ENCODE measurements at regions not wholly inside any gene's neighbourhood (a gene's known extent, or its start where the extent isn't known, plus 50 kb on each side); places are given as distances from the start of the nearest gene placed in this dataset.

DNA sequence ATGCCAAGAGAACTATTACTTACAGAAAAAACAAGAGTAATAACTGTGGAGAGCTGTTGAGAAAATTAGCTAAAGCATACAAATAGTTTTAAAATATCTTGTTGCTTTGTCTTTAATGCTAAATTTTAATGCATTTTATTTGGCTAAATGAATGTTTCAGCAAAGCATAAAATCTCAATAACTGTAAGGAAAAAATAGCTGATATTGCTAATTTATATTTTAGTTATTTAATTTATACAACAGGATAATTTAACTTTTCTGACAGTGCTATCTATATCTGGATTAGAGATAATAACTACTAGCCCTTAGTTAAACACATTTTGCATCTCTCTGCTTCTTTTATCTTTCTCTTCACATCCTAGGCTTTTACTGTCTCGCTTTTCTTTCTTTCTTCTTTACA, 1014.9 kb upstream of the COX7C start:
- Histone ChIP-seq H3K9me3 (replicated peaks; ENCODE audit: control insufficient read depth, insufficient read depth, low read length) (no peaks in the 10 kb centered on the region), H3K36me3 (ENCODE audit: control insufficient read depth in 2 of 2, insufficient read depth in 2 of 2, low read length in 1 of 2) (no peaks in the 10 kb centered on the region), H3K79me2 (ENCODE audit: control insufficient read depth, insufficient read depth, low read length) (no peaks in the 10 kb centered on the region), H3K27ac (ENCODE audit: control insufficient read depth, insufficient read depth) (no peak overlapping the region), H3K4me1 (ENCODE audit: control insufficient read depth, insufficient read depth, low read length) (no peaks in the 10 kb centered on the region), H3K9ac (ENCODE audit: control insufficient read depth, insufficient read depth, low read length) (no peak overlapping the region), H3K4me2 (ENCODE audit: control insufficient read depth, insufficient read depth) (no peak overlapping the region), H3K27me3 (replicated peaks in 1 of 2; ENCODE audit: control insufficient read depth in 2 of 2, insufficient read depth in 2 of 2, low read length in 1 of 2) (no peaks in the 10 kb centered on the region), H2AFZ (ENCODE audit: control insufficient read depth, low read depth, low read length) (no peak overlapping the region), H3K4me3 (no peak overlapping the region), H4K20me1 (ENCODE audit: control insufficient read depth, insufficient read depth) (no peaks in the 10 kb centered on the region)
- intact Hi-C loops (cut with micrococcal nuclease; ENCODE audit: unreplicated experiment), result no loop called here
- no peak for FAIRE-seq
- SMC1A ChIA-PET (ENCODE audit: uncharacterized antibody, unreplicated experiment), result no interaction called here
- RAD21 ChIA-PET (ENCODE audit: unreplicated experiment), result no interaction called here
- ATAC-seq, result no peak
- in situ Hi-C loops (cut with MboI), result no loop called here
- TF ChIP-seq E4F1 (IDR thresholded peaks at IDR 0.05; ENCODE audit: borderline replicate concordance, partially characterized antibody), result no peak
- TF ChIP-seq SRF (IDR thresholded peaks at IDR 0.05; ENCODE audit: low read depth in 2 of 2, low read length in 2 of 2), result no peak
- TF ChIP-seq BHLHE40 (IDR thresholded peaks at IDR 0.05; ENCODE audit: borderline replicate concordance in 1 of 2, low read depth in 2 of 2, low read length in 1 of 2), result no peak
- no peak for TF ChIP-seq NFYB (IDR thresholded peaks at IDR 0.05; ENCODE audit: insufficient read depth, low read depth, low read length)
- no peak for TF ChIP-seq YBX1 (IDR thresholded peaks at IDR 0.05)
- POLR2A ChIA-PET, result no interaction called here
- 8% methylated on average over 1 of the region's 1 CpG for WGBS (ENCODE audit: insufficient coverage, insufficient replicate concordance, low lambda C conversion rate, missing lambda C conversion rate)
- no TSS peak for BruUV-seq (replicated peaks)
- CTCF ChIA-PET, result no interaction called here
- DNase-seq (ENCODE audit: low read depth, low spot score), result no peak

DNA sequence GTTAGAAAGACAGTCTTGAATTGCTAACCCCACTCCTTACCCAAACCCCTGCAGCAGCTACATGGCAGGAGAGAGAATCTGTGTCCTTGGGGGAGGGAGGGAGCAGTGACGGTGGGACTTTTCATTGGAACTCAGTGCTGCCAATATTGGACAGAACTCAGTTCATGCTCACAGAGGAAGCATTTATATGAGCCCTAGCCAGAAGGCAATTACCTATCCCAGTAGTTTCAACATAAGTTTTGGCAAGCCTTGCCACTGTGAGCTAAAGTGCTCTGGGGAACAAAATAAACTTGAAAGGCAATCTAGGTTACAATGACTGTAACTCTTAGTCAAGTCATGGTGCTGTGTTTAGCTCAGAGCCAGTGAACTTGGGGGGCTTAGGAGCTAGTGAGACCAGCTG, 1013.4 kb upstream of the COX7C start:
- ATAC-seq (no peak), FAIRE-seq (no peak), DNase-seq (ENCODE audit: low read depth, low spot score) (no peak)
- ChIA-PET CTCF (no interaction called here), SMC1A (ENCODE audit: uncharacterized antibody, unreplicated experiment) (interaction anchor here (0.7 kb wide), 1 partner anchor 81 kb away, joined by 3 read pairs; no protein-coding TSS in a partner anchor), RAD21 (ENCODE audit: unreplicated experiment) (no interaction called here), POLR2A (no interaction called here)
- Histone ChIP-seq H3K27me3 (replicated peaks in 1 of 2; ENCODE audit: control insufficient read depth in 2 of 2, insufficient read depth in 2 of 2, low read length in 1 of 2) (no peaks in the 10 kb centered on the region), H3K4me3 (no peak overlapping the region), H3K9me3 (replicated peaks; ENCODE audit: control insufficient read depth, insufficient read depth, low read length) (no peaks in the 10 kb centered on the region), H2AFZ (ENCODE audit: control insufficient read depth, low read depth, low read length) (no peak overlapping the region), H3K4me1 (ENCODE audit: control insufficient read depth, insufficient read depth, low read length) (no peaks in the 10 kb centered on the region), H3K79me2 (ENCODE audit: control insufficient read depth, insufficient read depth, low read length) (no peaks in the 10 kb centered on the region), H3K4me2 (ENCODE audit: control insufficient read depth, insufficient read depth) (no peak overlapping the region), H3K9ac (ENCODE audit: control insufficient read depth, insufficient read depth, low read length) (no peak overlapping the region), H4K20me1 (ENCODE audit: control insufficient read depth, insufficient read depth) (no peaks in the 10 kb centered on the region), H3K27ac (ENCODE audit: control insufficient read depth, insufficient read depth) (no peak overlapping the region), H3K36me3 (ENCODE audit: control insufficient read depth in 2 of 2, insufficient read depth in 2 of 2, low read length in 1 of 2) (no peaks in the 10 kb centered on the region)
- BruUV-seq (replicated peaks), result no TSS peak
- in situ Hi-C loops (cut with MboI), result no loop called here
- intact Hi-C loops (cut with micrococcal nuclease; ENCODE audit: unreplicated experiment), result no loop called here
- WGBS (ENCODE audit: insufficient coverage, insufficient replicate concordance, low lambda C conversion rate, missing lambda C conversion rate), result 27% methylated on average over 1 of the region's 1 CpG
- TF ChIP-seq SRF (IDR thresholded peaks at IDR 0.05; ENCODE audit: low read depth in 2 of 2, low read length in 2 of 2) (no peak), PML (IDR thresholded peaks at IDR 0.05; ENCODE audit: low read length) (no peak), MAX (IDR thresholded peaks at IDR 0.05; ENCODE audit: low read depth, low read length) (no peak), LARP7 (IDR thresholded peaks at IDR 0.05) (no peak), RFX5 (IDR thresholded peaks at IDR 0.05; ENCODE audit: low read depth, low read length) (no peak), KDM1A (IDR thresholded peaks at IDR 0.05; ENCODE audit: borderline replicate concordance) (no peak), MEF2A (IDR thresholded peaks at IDR 0.05; ENCODE audit: insufficient read depth, low read depth, low read length) (no peak)
- TF ChIP-seq, protein P1, sequence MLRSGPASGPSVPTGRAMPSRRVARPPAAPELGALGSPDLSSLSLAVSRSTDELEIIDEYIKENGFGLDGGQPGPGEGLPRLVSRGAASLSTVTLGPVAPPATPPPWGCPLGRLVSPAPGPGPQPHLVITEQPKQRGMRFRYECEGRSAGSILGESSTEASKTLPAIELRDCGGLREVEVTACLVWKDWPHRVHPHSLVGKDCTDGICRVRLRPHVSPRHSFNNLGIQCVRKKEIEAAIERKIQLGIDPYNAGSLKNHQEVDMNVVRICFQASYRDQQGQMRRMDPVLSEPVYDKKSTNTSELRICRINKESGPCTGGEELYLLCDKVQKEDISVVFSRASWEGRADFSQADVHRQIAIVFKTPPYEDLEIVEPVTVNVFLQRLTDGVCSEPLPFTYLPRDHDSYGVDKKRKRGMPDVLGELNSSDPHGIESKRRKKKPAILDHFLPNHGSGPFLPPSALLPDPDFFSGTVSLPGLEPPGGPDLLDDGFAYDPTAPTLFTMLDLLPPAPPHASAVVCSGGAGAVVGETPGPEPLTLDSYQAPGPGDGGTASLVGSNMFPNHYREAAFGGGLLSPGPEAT (IDR thresholded peaks at IDR 0.05; ENCODE audit: low read depth), result no peak
